ENCODE measurements at regions not wholly inside any gene's neighbourhood (a gene's known extent, or its start where the extent isn't known, plus 50 kb on each side); places are given as distances from the start of the nearest gene placed in this dataset.

DNA sequence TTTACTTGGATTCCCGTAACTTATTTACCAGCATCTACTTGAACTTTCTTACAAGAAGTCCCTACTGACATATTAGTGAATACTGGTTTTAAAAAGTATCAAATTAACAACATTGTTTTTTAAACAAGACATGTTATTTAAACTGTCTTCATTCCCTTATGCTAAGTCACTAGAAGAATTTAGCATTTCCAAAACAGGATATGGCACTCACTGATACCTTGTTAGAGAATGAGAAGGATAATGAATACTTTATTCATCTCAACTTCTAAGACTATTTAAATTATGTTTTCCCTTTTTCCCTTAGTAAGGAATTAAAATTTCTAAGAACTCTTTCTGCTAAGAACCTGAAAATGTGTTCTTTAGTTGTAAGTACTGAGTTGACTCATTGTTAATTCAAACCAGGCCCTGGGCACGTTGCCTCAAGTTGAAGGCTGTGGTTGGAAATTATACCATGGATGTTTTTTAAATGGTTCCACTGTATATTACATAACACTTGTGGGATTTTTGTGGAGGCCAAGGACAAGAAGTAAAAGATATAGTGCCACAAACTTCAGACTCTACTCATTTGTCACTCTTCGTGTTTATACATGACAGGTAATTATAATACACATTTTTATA is 219.0 kb upstream of the EDIL3 start:
- DNase-seq = no peak

DNA sequence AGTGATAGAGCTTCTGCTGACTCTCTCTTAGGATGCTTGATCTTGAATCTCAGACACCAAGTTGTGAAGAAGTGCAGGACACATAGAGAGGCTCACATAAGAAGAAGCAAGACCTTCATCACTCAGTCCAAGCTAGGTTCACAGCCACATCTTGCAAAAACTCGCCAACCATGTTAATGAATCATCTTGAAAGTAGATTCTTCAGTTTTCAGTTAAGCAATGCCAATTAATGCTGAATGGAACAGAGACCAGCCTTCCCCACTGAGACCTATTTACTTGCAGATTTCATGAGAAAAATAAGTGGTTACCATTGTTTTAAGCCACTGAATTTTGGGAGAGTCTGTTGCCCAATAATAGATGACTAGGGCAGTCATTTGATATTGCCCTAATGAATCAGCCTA is 217.7 kb upstream of the EDIL3 start:
- DNase-seq = no peak

GRCh38 chr5:84599964-84600363 is 215.3 kb upstream of the EDIL3 start:
- no peak for DNase-seq

DNA sequence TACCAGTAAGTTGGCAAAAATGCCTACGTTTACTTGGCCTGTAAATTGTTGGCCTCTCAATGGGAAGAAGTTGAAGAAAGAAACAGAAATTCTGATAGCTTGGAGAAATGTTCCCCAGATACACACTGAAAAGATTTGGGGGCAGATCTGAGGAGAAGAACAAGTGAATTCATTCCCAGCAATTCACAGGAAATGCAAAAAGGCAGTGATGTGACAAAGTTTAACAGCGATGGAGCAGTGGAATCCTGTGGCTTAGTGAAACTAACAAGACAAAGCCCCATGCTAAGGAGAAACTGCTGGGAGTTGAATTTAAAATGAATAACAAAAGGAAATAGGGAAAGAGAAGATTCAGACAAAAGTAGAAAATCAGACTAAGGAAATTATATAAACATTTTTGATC is 213.2 kb upstream of the EDIL3 start:
- no peak for DNase-seq

- DNase-seq = no peak
Measured at GRCh38 chr5:84590629-84591028, 205.9 kb upstream of the EDIL3 start.

GRCh38 chr5:84589926-84590325 is 205.2 kb upstream of the EDIL3 start:
- peak; percentile 56 to 72 for DNase-seq

DNA sequence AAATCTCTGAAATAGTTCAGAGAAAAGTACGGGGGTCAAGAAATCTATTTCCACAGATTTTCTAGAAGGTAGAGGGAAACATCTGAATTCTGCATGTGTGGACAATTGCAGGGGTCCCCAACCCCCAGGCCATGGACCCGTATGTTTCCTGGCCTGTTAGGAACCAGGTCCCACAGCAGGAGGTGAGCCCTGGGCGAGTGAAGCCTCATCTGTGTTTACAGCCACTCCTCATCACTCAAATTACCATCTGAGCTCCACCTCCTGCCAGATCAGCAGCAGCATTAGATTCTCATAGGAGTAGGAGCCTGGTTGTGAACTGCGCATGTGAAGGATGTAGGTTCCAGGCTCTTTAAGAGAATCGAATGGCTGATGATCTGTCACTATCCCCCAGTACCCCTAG is 200.5 kb upstream of the EDIL3 start:
- no peak for DNase-seq

DNA sequence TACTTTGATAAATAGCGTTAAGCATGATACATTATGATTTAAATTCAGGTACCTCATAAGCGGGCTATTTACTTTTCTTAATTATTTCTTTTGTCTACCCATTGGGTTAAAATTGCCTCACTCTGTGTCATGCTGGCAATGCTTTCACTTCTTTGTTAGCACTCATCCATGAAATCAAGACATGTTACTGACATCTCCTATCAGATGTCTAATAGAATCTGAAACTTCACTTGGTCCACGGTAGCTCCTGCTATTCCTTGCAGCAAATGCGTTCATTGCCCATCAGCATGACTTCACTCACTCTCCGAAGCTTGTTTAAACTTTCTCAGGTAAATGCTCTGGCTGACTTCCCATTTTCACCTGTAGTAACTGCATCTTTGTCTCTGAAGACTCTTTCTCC is 193.5 kb upstream of the EDIL3 start:
- no peak for DNase-seq

- no peak for DNase-seq
Measured at GRCh38 chr5:84573017-84573712, 188.5 kb upstream of the EDIL3 start.

DNA sequence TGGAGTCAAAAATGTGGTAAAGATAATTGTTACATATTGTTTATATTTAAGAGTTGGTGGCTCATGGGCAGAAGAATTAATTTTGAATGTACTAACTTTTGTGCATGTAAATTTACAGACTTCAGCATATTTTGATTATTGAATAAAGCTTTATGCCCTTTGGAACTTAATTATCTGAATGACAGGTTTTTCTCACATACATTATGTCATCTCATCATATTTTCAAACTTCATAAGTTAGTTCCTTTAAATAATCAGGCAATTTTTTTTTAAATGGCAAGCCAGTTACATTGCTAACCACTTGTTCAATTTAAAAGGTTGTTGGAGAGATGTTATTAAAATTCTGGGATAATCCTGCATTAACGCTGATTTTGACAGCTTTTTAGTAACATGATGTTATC is 184.6 kb upstream of the EDIL3 start:
- DNase-seq = no peak

DNA sequence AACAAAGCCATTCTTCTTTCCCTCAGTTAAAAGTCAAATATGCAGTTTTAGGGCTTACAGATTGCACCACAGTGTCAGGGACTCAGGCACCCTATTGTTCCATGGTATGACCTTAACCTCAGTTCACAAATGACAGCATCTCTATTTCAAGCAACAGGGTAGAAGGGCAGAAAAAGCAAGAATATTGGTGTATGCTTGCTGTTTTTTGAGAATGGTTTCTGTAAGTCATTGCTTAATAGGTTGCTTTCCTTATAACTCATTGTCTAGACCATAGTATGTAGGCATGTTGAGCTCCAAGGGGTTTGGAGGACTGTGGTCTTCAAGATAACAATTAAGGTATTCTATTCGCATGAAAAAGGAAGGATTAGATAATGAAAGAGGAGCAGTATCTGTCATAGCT is 183.5 kb upstream of the EDIL3 start:
- no peak for DNase-seq

DNA sequence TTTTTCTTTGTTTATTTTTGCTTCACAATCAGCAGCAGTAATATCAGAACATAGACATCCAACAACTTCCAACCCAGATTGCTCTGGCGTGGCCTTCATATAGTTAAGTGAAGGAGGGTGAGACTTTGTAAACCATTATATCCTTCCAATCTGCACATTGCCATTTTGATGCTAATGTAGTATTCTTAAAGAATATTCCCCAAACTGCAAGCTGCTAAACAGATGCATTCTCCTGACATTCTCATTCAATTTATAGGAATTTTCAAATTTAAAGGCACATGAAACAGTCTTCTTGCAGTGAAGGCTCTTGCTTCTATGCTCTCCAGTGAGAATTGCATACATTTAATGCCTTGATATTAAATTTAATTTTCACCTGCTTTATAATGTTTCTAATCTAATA is 181.2 kb upstream of the EDIL3 start:
- no peak for DNase-seq

GRCh38 chr5:84564321-84565075 is 179.8 kb upstream of the EDIL3 start:
- no peak for DNase-seq

GRCh38 chr5:84550222-84550621 is 165.5 kb upstream of the EDIL3 start:
- no peak for DNase-seq

DNA sequence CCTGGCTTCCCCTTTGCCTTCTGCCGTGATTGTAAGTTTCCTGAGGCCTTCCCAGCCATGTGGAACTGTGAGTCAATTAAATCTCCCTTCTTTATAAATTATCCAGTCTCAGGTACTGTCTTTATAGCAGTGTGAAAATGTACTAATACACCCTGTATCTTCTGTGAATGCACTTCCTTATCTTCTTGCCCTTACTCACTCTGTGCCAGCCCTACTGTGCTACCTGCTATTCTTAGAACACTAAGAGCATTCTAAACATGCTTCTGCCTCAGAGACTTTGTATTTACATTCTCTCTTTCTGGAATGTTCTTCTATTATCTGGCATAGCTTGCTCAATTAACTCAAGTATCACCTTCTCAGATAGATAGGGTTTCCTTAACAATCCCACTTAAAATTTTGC is 164.4 kb upstream of the EDIL3 start:
- no peak for DNase-seq

DNA sequence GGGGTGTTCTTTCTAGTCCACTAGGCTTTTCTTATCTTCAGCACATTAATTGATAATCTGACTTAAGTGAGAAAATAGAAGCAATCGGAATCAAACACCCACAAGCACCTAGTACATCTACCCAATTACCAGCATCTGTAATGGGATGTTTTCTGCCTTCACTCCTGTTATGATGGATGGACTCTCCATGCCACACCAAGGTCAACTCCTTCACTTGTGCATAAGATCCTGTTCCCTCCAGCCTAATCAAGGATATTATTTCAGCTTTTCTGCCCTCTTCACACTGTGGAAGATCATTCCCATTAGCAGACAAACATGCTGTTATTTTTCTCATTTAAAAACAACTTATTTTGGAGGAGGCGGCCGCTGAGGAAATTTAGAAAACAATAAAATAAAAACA is 162.0 kb upstream of the EDIL3 start:
- DNase-seq = no peak

GRCh38 chr5:84536797-84537196 is 152.1 kb upstream of the EDIL3 start:
- no peak for DNase-seq

- no peak for DNase-seq
Measured at GRCh38 chr5:84535281-84535680, 150.6 kb upstream of the EDIL3 start.

DNA sequence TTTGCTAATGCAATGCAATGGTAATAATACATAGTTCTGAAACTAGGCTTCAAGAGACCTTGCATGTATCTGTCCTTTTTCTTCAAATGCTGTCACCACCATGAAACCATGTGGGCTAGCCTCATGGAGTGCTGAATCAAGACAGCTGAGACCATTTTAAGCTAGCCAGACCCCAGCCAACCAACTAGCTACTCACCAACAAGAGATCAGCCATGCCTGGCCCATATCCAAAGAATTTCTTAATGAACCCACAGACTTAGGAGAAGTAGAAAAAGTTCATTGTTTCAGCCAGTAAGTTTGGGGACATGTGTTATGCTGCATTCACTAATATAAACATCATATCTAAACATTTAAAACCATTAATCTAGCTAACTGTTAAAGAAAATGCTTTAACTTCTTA is 139.8 kb upstream of the EDIL3 start:
- peak; percentile 3 for DNase-seq

DNA sequence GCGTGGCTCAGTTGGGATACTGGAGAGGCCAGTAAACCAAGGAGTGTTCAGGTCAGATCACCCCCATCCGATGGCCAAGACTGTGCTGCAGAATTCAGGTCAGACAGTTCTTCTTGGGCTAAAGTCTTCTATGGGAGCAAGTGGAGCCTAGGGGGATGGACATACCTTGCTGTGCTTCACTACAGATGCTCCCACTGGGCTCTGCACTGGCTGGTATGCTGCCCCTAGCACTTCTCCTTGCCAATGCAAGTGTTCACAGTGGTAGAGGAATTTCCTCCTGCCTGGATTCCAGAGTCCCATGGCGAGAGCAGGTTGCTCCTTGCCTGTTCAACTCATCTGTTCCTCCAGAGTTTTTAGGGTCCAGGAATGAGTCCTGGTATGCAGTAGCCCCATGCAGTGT is 134.2 kb upstream of the EDIL3 start:
- DNase-seq = no peak

DNA sequence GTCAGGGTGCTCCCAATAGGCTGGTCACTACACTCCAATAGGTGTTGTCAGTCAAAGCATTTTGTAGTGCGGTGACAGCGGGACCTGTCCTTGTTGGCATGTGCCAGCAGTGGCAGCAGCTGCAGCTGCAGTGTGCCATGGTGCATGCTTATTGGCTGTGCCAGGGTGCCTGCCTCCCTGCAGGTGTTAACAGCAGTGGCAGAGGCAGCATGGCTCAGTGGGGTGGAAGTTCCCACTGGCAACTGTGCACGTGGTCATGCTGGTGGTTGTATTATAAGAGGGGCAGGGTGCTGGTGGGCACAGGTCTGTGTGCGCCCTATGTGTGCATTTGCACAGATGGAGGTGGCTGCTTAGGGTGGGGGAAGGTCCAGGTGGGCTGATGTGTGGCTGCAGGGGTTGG is 133.7 kb upstream of the EDIL3 start:
- DNase-seq = no peak

DNA sequence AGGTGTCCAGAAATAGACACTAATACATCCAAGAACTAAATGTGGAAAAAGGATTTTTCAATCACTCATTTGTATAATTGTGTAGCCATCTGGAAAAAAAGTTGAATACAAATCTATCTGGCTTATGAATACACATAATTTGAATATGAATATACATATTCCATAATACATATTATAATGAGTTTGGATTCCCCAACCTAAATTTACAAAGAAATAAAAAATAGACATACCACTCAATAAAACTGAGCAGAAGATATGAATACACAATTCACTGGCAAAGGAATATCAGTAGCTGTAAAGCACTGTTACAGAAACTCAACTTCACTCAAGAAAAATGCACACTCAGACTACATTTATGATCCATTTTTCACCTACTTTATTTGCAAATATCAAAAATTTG is 121.9 kb upstream of the EDIL3 start:
- DNase-seq = no peak

DNA sequence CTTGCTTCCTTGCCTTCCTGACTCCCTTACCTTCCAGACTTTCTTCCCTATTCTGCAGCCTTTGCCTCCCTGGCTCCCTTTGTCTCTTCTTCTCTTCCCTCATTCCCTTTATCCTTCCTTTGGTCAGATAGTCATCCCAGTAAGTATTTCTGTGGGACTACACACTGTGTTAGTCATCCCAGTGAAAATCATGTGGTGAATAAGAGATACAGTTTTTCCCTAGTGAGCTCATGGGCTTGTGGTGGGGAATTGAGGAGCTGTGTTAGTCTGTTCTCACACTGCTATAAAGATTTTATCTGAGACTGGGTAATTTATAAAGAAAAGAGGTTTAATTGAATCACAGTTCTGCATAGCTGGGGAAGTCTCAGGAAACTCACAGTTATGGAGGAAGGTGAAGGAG is 109.8 kb upstream of the EDIL3 start:
- DNase-seq = no peak
